ENCODE measurements at regions not wholly inside any gene's neighbourhood (a gene's known extent, or its start where the extent isn't known, plus 50 kb on each side); places are given as distances from the start of the nearest gene placed in this dataset.

DNA sequence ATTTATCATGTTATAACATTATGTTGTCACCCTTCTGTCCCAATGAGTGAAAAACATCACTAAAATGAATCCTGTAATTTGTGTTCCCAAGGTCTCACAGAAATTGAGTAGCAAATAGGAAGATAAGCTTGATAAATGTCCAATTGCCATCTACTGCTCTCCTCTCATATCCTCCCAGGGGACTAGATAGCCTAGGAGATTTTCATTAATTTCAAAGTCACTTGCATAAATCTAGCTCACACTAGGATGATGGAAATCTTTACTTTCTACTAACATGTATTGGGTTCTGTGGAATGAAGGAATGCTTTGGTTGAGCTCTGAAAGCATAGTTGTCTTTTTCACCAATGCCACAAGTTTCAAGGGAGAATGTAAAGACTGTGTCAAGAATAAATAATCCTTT lies 605.5 kb upstream of the CDH7 start:
- no peak for DNase-seq
- Histone ChIP-seq H3K36me3 (no peaks in the 10 kb centered on the region), H3K4me3 (no peak overlapping the region)

DNA sequence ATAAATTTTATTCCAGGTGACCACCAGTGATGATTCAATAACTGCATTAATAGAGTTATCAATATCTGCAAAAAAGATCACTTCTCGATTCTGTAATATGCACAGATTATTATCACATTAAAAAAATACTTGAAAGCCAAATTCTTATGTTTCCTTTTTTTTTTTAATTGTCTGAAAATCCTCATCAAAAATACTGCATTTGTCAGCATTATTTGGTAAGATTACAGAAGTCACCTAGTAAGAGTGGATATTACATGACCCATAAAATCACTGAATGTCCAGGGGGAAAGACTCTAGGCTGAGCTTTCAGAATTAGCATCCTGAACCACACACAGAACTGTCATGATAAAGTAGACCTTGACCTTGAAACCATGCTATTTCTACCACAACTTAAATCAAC lies 617.2 kb upstream of the CDH7 start:
- DNase-seq, result no peak
- Histone ChIP-seq H3K9me3 (replicated peaks) (no peaks in the 10 kb centered on the region), H3K36me3 (no peaks in the 10 kb centered on the region), H3K27me3 (no peaks in the 10 kb centered on the region), H3K4me1 (no peaks in the 10 kb centered on the region), H3K4me3 (no peak overlapping the region), H3K27ac (no peak overlapping the region)

More for the DNA sequence above, 605.5 kb upstream of the CDH7 start:
- no peaks in the 10 kb centered on the region for H3K9me3 ChIP-seq (replicated peaks)
- no peak overlapping the region for H3K27ac ChIP-seq
- no peaks in the 10 kb centered on the region for H3K4me1 ChIP-seq
- H3K27me3 ChIP-seq, result no peaks in the 10 kb centered on the region

DNA sequence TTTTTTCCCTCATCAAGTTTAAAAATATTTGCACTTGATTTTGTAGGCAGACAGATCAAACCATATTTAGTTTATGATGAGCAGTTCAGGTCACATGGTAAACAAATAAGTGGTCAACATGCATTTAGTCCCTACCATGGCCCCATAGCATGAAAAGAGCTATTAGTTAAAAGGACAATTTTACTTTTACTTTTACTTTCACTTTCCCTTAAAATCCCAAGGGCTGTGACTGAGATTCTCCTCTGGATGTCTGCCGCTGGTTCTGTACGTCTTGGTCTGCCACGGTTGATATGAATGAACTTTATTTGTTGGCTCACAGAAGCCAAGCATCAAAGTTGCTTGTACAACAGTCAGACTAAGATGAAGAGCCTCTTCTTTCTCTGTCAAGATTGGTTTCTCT lies 626.2 kb upstream of the CDH7 start:
- Histone ChIP-seq H3K27ac (no peak overlapping the region), H3K27me3 (no peaks in the 10 kb centered on the region), H3K4me1 (no peaks in the 10 kb centered on the region), H3K9me3 (replicated peaks) (no peaks in the 10 kb centered on the region), H3K4me3 (no peak overlapping the region), H3K36me3 (no peaks in the 10 kb centered on the region)
- DNase-seq, result no peak

DNA sequence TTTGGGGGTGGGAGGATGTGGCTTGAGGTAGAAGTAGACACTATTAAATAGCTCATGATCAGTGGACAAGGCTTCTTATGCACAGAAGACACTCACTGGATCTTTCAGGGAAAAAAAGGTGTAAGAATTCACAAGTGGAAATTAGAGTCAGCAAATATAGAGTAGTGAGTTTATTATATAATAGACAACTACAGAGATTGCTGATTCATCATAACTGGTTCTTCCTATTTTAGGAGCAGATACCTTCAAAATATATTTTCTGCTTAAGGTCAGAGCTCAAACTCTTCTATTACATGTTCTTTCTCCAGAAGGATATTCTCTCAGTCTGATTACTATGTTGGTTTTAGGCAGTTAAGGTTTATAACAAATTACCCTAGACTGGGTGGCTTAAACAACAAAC lies 646.9 kb upstream of the CDH7 start:
- H3K36me3 ChIP-seq, result no peaks in the 10 kb centered on the region
- no peaks in the 10 kb centered on the region for H3K9me3 ChIP-seq (replicated peaks)
- no peak for DNase-seq
- no peak overlapping the region for H3K27ac ChIP-seq
- no peaks in the 10 kb centered on the region for H3K27me3 ChIP-seq
- H3K4me1 ChIP-seq, result no peaks in the 10 kb centered on the region
- no peak overlapping the region for H3K4me3 ChIP-seq

DNA sequence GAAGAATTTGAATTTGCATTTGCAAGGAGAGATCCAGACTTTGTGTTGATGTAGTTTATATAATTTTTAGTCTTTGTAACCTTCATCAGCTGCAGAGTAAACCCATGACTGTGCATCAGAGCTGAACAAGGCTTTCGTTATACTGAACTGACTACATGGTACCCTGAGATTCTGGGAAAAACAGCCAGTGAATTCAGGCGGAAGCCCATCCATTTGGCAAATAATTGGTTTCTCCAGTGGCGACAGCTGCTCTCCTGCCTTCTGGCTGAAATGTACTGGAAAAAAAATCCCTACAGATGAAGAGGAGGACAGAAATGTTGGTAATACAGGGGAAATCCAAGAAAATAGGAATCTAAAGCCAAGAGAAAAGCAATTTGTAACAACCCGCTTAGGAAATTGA lies 657.5 kb upstream of the CDH7 start:
- no peak overlapping the region for H3K4me3 ChIP-seq
- no peaks in the 10 kb centered on the region for H3K27me3 ChIP-seq
- no peaks in the 10 kb centered on the region for H3K9me3 ChIP-seq (replicated peaks)
- no peaks in the 10 kb centered on the region for H3K36me3 ChIP-seq
- H3K27ac ChIP-seq, result no peak overlapping the region
- no peak for DNase-seq
- no peaks in the 10 kb centered on the region for H3K4me1 ChIP-seq

DNA sequence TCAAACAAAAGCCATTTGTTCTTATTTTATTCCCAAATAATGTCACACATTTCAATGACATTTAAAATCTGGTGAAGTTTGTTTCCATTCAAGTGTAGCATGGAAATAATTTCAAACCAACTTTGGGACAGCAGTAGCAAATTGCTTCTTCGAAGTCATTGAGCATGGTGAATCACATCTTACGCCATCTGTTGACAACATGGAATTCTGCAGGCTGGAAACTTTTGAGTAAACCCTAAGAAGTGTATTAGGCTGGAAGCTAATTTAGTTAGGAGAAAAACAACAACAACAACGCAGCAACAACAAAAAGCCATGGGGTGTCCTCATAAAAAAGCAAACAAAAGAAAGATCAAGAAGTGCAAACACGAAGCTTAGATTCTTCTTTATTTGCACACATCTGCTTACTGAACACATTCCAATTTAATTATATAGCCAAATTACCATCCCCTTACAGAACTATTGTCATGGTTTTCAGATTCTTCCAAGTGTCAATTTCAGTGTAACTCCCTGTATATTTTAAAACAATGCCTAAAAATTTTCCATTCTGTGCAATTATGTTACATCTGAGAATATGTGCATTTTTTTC lies 659.0 kb upstream of the CDH7 start:
- Histone ChIP-seq H3K27ac (no peak overlapping the region), H3K4me3 (no peak overlapping the region), H3K36me3 (no peaks in the 10 kb centered on the region), H3K27me3 (no peaks in the 10 kb centered on the region), H3K4me1 (no peaks in the 10 kb centered on the region), H3K9me3 (replicated peaks) (no peaks in the 10 kb centered on the region)
- peak; percentile 2 to 34 for DNase-seq

DNA sequence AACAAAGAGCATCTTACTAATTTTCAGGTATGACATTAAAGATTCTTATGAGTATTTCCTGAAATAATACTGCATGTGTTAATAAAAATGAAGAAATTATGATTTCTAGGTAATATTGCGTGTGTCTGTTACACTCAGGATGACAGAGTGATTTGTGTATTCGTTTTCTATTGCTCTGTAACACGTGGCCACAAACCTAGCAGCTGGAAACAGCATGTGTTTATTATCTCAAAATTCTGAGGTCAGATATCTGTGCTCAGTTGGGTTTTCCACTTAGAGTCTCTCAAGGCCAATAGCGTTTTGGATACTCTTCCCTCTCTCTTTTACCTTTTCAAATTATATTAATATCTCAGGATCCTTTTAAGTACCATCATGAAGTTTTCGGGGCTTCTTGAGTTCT lies 667.9 kb upstream of the CDH7 start:
- no peak overlapping the region for H3K4me3 ChIP-seq
- H3K27me3 ChIP-seq, result no peaks in the 10 kb centered on the region
- no peaks in the 10 kb centered on the region for H3K36me3 ChIP-seq
- H3K27ac ChIP-seq, result no peak overlapping the region
- no peaks in the 10 kb centered on the region for H3K9me3 ChIP-seq (replicated peaks)
- no peaks in the 10 kb centered on the region for H3K4me1 ChIP-seq
- DNase-seq, result no peak

DNA sequence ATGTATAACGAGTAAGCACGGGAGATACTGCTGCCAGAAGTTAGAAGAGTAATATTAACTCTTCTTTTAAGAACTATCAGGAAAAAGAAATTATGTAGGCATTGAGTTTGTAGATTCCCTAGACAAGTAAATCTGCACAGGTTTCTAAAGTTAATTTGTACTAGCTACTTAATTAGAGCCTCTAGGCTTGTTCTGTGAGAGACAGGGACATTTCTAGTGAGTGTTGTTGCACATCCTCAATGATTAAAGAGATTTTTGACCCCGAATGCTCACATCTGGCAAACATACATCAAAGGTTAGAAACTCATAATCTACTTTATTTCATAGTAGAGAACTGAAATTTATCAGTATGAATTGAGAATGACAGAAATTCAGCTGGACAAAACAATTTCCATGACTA lies 669.0 kb upstream of the CDH7 start:
- no peak overlapping the region for H3K27ac ChIP-seq
- no peak overlapping the region for H3K4me3 ChIP-seq
- H3K4me1 ChIP-seq, result no peaks in the 10 kb centered on the region
- H3K27me3 ChIP-seq, result no peaks in the 10 kb centered on the region
- H3K36me3 ChIP-seq, result no peaks in the 10 kb centered on the region
- H3K9me3 ChIP-seq (replicated peaks), result no peaks in the 10 kb centered on the region
- DNase-seq, result no peak

DNA sequence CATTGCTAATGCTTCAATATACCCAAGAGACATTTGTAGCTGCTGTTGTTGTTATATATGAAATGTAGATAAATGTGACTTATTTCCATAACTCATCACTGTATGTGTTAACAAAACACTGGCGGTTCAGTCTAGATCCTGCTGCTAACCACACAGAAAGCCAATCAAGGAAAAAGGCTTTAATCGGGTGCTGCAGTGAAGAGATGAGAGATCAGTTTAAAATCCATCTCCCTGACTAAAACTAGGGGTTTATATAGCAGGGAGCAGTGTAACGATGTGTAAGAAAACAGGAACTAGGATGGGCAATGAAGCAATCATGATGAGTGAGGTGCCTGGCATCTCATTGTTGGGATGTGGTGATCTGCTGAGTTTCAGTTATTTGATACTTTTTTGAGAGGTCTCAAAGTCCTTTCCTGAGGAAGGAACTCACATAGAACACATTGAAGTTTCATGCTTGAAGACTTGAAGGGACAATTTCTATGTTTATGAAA lies 677.7 kb upstream of the CDH7 start:
- H3K9me3 ChIP-seq (replicated peaks), result no peaks in the 10 kb centered on the region
- no peaks in the 10 kb centered on the region for H3K36me3 ChIP-seq
- no peak overlapping the region for H3K4me3 ChIP-seq
- H3K4me1 ChIP-seq, result no peaks in the 10 kb centered on the region
- no peaks in the 10 kb centered on the region for H3K27me3 ChIP-seq
- DNase-seq, result no peak
- no peak overlapping the region for H3K27ac ChIP-seq

DNA sequence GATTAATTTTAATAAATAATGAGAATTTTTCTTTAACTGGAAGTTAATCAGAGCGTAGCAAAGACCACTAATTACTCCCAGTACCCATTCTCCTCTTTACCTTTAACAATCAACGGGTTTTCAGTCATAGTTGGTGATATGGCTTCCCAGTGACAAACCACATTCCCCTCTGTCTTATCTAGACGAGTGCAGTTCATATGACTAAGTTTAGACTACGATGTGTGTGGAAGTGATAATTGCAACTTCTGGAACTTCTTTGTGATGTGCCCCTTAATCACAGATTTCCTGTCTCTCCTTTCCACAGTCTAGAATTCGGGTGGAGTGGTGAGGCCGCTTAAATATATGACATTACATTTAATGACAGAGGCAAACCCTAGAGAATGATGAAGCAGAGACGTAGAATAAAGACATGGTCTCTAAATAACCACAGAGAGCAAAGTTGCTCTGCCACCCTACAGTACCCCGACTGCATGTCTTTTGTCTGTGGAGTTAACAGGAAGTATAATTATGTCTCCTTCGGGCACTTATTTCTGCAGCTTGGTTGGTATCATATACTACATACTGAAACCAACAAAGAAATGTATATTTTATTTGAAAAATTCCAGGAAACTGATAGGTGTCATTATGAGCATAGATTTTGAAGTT lies 693.3 kb upstream of the CDH7 start:
- H3K27me3 ChIP-seq, result no peaks in the 10 kb centered on the region
- H3K36me3 ChIP-seq, result no peaks in the 10 kb centered on the region
- no peaks in the 10 kb centered on the region for H3K9me3 ChIP-seq (replicated peaks)
- H3K27ac ChIP-seq, result no peak overlapping the region
- no peak for DNase-seq
- no peak overlapping the region for H3K4me3 ChIP-seq
- no peaks in the 10 kb centered on the region for H3K4me1 ChIP-seq

DNA sequence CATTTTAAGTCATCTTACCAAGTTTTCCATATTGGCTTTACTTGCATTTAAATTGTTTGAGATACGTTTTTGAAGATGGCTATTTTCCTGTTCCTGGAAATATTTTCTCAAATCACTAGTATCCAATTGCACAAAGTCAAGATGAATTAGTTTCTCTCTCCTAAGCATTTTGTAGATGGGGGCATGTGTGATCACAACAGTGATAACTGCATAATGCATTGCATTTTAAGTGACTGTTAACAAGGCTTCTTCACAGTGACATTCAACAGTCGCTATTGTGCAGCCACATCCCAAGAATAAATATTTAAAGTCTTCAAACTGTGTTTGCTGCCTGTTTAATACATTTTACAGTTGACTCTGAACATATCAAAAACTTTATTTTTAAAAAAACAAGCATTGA lies 694.2 kb upstream of the CDH7 start:
- Histone ChIP-seq H3K36me3 (no peaks in the 10 kb centered on the region), H3K4me1 (no peaks in the 10 kb centered on the region), H3K9me3 (replicated peaks) (no peaks in the 10 kb centered on the region), H3K27ac (no peak overlapping the region), H3K27me3 (no peaks in the 10 kb centered on the region), H3K4me3 (no peak overlapping the region)
- no peak for DNase-seq

DNA sequence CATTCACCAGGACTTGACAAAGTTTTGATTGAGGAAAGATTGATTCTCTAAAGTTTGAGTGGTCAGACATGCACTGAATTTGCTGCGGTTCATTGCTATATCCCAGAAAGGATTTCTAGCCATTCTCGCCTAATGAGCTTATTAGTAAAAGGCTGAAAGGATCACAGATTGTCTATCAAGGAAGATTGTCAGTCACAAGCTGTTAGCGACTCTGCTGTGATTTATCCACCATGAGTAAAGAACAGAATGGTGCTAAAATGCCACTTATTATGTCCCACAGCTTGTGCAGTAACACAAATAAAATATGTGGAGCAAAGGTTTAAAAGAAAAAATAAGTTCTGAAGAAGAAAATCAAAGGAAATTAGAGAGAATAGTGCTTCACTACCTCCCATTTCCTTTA lies 701.2 kb upstream of the CDH7 start:
- no peaks in the 10 kb centered on the region for H3K27me3 ChIP-seq
- no peak for DNase-seq
- H3K4me1 ChIP-seq, result no peaks in the 10 kb centered on the region
- H3K9me3 ChIP-seq (replicated peaks), result no peaks in the 10 kb centered on the region
- no peak overlapping the region for H3K27ac ChIP-seq
- H3K36me3 ChIP-seq, result no peaks in the 10 kb centered on the region
- no peak overlapping the region for H3K4me3 ChIP-seq

DNA sequence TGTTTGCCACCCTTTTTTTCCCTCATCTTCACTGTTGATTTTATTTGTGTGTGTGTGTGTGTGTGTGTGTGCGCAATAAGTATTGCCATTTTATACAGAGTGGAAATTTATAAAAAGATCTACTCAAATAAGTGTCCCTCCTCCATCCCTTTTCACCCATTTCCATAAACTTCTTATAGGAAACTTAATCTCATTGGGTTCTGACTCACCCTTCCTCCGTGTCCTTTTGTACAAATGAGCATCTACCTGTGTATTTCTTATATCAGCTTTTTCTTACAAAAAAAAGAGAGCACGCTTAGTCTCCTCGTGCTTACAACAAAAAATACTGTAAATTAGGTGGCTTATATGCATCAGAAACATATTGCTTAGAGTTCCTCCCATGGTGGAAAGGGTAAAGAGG lies 711.2 kb upstream of the CDH7 start:
- no peak for DNase-seq
- Histone ChIP-seq H3K27me3 (no peaks in the 10 kb centered on the region), H3K4me1 (no peaks in the 10 kb centered on the region), H3K4me3 (no peak overlapping the region), H3K9me3 (replicated peaks) (no peaks in the 10 kb centered on the region), H3K36me3 (no peaks in the 10 kb centered on the region), H3K27ac (no peak overlapping the region)

DNA sequence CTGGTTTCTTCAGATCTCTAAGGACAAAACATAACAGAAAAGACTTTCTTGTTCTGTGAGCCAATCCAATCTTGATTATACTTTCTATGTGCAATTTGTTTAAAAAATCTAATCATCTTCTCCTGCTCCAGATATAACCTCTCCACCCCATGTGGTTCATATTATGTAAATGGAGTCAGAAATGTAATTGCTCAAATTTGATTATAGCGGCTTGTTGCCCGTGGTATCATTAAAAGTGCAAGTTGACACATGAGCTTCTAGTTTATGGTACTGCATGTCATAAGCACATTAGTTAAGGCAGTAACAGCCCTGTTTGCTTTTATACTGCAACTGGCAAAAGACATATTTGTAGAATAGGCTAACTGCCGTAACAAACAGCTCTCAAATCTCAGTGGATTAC lies 715.1 kb upstream of the CDH7 start:
- H3K4me1 ChIP-seq, result no peaks in the 10 kb centered on the region
- H3K36me3 ChIP-seq, result no peaks in the 10 kb centered on the region
- no peaks in the 10 kb centered on the region for H3K27me3 ChIP-seq
- H3K27ac ChIP-seq, result no peak overlapping the region
- H3K4me3 ChIP-seq, result no peak overlapping the region
- DNase-seq, result no peak
- H3K9me3 ChIP-seq (replicated peaks), result no peaks in the 10 kb centered on the region

DNA sequence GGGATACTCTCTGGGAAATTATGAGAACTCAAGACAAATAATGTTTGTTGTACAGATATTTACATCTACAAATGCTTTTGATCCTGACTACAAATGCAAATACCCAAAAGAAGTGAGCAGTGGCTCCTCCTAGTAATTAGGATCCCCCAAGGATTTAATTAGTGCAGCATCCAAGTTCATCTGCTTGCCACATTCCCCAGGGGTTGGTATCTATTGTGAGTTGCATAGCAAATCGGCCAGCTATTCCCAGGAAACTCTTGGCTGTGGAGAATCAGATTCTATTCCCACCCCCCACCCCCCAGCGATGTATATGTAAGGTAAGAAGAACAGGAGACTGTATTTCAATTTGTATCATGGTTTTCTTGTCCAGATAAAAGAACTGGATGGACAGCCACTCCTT lies 725.1 kb upstream of the CDH7 start:
- Histone ChIP-seq H3K4me1 (no peaks in the 10 kb centered on the region), H3K27ac (no peak overlapping the region), H3K9me3 (replicated peaks) (no peaks in the 10 kb centered on the region), H3K27me3 (no peaks in the 10 kb centered on the region), H3K36me3 (no peaks in the 10 kb centered on the region), H3K4me3 (no peak overlapping the region)
- no peak for DNase-seq

DNA sequence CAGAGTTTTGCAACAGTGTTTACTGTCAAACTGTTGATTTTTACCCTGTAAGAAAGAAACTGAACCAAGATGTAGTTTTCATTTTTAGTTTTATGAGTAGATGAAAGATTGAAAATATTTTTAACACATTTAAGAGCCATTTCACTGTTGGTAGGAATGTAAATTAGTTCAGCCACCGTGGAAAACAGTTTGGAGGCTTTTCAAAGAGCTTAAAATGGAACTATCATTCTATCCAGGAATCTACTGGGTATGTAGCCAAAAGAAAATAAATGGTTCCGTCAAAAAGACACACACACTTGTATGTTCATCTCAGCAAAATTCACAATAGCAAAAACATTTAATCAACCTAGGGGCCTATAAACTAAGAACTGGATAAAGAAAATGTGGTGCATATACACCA lies 729.8 kb upstream of the CDH7 start:
- H3K27ac ChIP-seq, result no peak overlapping the region
- no peak for DNase-seq

More for the DNA sequence above, 729.8 kb upstream of the CDH7 start:
- no peaks in the 10 kb centered on the region for H3K4me1 ChIP-seq
- H3K27me3 ChIP-seq, result no peaks in the 10 kb centered on the region
- no peak overlapping the region for H3K4me3 ChIP-seq
- no peaks in the 10 kb centered on the region for H3K9me3 ChIP-seq (replicated peaks)
- H3K36me3 ChIP-seq, result no peaks in the 10 kb centered on the region

All from SJCRH30 (cell line).